ENCODE measurements at regions not wholly inside any gene's neighbourhood (a gene's known extent, or its start where the extent isn't known, plus 50 kb on each side); places are given as distances from the start of the nearest gene placed in this dataset.

GRCh38 chr2:116918574-116918973, 895.9 kb upstream of the DDX18 start:
- no peaks in the 10 kb centered on the region for H3K27me3 ChIP-seq
- H3K4me1 ChIP-seq: no peaks in the 10 kb centered on the region
- H3K4me3 ChIP-seq: no peak overlapping the region
- TF ChIP-seq POLR2AphosphoS5 (IDR thresholded peaks at IDR 0.05): no peak
- no peak for TF ChIP-seq CTCF (IDR thresholded peaks at IDR 0.05)
- TF ChIP-seq POLR2A (IDR thresholded peaks at IDR 0.05): no peak
- DNase-seq (ENCODE audit: low spot score in 2 of 2): no peak
- H3K27ac ChIP-seq: no peak overlapping the region
- intact Hi-C loops (cut with DNase I; ENCODE audit: low total_unique reads): no loop called here
- no peaks in the 10 kb centered on the region for H3K36me3 ChIP-seq
- no peaks in the 10 kb centered on the region for H3K9me3 ChIP-seq

GRCh38 chr2:116922414-116922813, 892.1 kb upstream of the DDX18 start:
- TF ChIP-seq POLR2AphosphoS5 (IDR thresholded peaks at IDR 0.05): no peak
- TF ChIP-seq POLR2A (IDR thresholded peaks at IDR 0.05): no peak
- no peak for TF ChIP-seq CTCF (IDR thresholded peaks at IDR 0.05)
- DNase-seq (ENCODE audit: low spot score in 2 of 2): no peak
- no peaks in the 10 kb centered on the region for H3K27me3 ChIP-seq
- H3K4me3 ChIP-seq: no peak overlapping the region
- no peaks in the 10 kb centered on the region for H3K9me3 ChIP-seq
- H3K36me3 ChIP-seq: no peaks in the 10 kb centered on the region
- intact Hi-C loops (cut with DNase I; ENCODE audit: low total_unique reads): no loop called here
- H3K27ac ChIP-seq: no peak overlapping the region
- no peaks in the 10 kb centered on the region for H3K4me1 ChIP-seq

- no peak overlapping the region for H3K4me3 ChIP-seq
- intact Hi-C loops (cut with DNase I; ENCODE audit: low total_unique reads): no loop called here
- no peak for DNase-seq (ENCODE audit: low spot score in 2 of 2)
- no peak overlapping the region for H3K27ac ChIP-seq
- H3K27me3 ChIP-seq: no peaks in the 10 kb centered on the region
- H3K36me3 ChIP-seq: no peaks in the 10 kb centered on the region
- TF ChIP-seq POLR2AphosphoS5 (IDR thresholded peaks at IDR 0.05) (no peak), POLR2A (IDR thresholded peaks at IDR 0.05) (no peak), CTCF (IDR thresholded peaks at IDR 0.05) (no peak)
- no peaks in the 10 kb centered on the region for H3K9me3 ChIP-seq
- no peaks in the 10 kb centered on the region for H3K4me1 ChIP-seq
These were observed 890.0 kb upstream of the DDX18 start for GRCh38 chr2:116924509-116924908.

GRCh38 chr2:116935097-116935814, 879.2 kb upstream of the DDX18 start:
- Histone ChIP-seq H3K27ac (no peak overlapping the region), H3K27me3 (no peaks in the 10 kb centered on the region), H3K36me3 (no peaks in the 10 kb centered on the region), H3K9me3 (peaks cover 0 to 9% of the 10 kb centered on the region in 2 donors), H3K4me1 (no peaks in the 10 kb centered on the region), H3K4me3 (no peak overlapping the region)
- no peak for DNase-seq (ENCODE audit: low spot score in 2 of 2)
- TF ChIP-seq CTCF (IDR thresholded peaks at IDR 0.05) (no peak), POLR2A (IDR thresholded peaks at IDR 0.05) (no peak), POLR2AphosphoS5 (IDR thresholded peaks at IDR 0.05) (no peak)
- intact Hi-C loops (cut with DNase I; ENCODE audit: low total_unique reads): no loop called here

GRCh38 chr2:116948258-116948657, 866.2 kb upstream of the DDX18 start:
- no peak overlapping the region for H3K27ac ChIP-seq
- no peak for DNase-seq (ENCODE audit: low spot score in 2 of 2)
- H3K4me3 ChIP-seq: no peak overlapping the region
- H3K4me1 ChIP-seq: no peaks in the 10 kb centered on the region
- H3K27me3 ChIP-seq: no peaks in the 10 kb centered on the region
- H3K36me3 ChIP-seq: no peaks in the 10 kb centered on the region
- no peak for TF ChIP-seq POLR2AphosphoS5 (IDR thresholded peaks at IDR 0.05)
- TF ChIP-seq CTCF (IDR thresholded peaks at IDR 0.05): no peak
- no peak for TF ChIP-seq POLR2A (IDR thresholded peaks at IDR 0.05)
- intact Hi-C loops (cut with DNase I; ENCODE audit: low total_unique reads): no loop called here
- H3K9me3 ChIP-seq: no peaks in the 10 kb centered on the region
